NT2/D1 (cell line): ENCODE measurements at regions not wholly inside any gene's neighbourhood (a gene's known extent, or its start where the extent isn't known, plus 50 kb on each side); places are given as distances from the start of the nearest gene placed in this dataset.

Experiments
- YY1 ChIP-seq: IDR thresholded peaks from 2 replicates; pipeline ENCODE4 v1.6.1; 2011; ENCODE audit not compliant: insufficient read length, insufficient read depth
- ZNF274 ChIP-seq: IDR thresholded peaks from 2 replicates; pipeline ENCODE4 v1.6.1; 2011; ENCODE audit warnings: mild to moderate bottlenecking, low read depth, low read length

- TF ChIP-seq ZNF274 (no peak), YY1 (no peak)
These were observed 130.0 kb upstream of the IL12A start for GRCh38 chr3:159858650-159859049.
